Uterus (tissue), 2 donors: ENCODE measurements at regions not wholly inside any gene's neighbourhood (a gene's known extent, or its start where the extent isn't known, plus 50 kb on each side); places are given as distances from the start of the nearest gene placed in this dataset.

Source experiments
- CTCF ChIP-seq, 4 experiments: fragments of 200-600 bp in 2 of 4; fragments of 450-650 bp in 2 of 4; sonication (generic) in 2 of 4; IDR thresholded peaks; one replicate each; pipeline ENCODE4 v1.5.1; 2016 to 2019; ENCODE audit warnings: antibody characterized with exemption in 4 of 4, mild to moderate bottlenecking in 2 of 4, moderate library complexity in 1 of 4
- POLR2A ChIP-seq, 2 donors: fragments of 450-650 bp; IDR thresholded peaks; one replicate each; pipeline ENCODE4 v1.6.1; 2016; ENCODE audit warnings: antibody characterized with exemption in 2 of 2, mild to moderate bottlenecking in 1 of 2, moderate library complexity in 1 of 2

- no peak for TF ChIP-seq CTCF (IDR thresholded peaks at IDR 0.05)
- TF ChIP-seq POLR2A (IDR thresholded peaks at IDR 0.05): no peak
Observed at GRCh38 chr5:167880420-167880819, 411.0 kb upstream of the WWC1 start.
